ENCODE measurements at regions not wholly inside any gene's neighbourhood (a gene's known extent, or its start where the extent isn't known, plus 50 kb on each side); places are given as distances from the start of the nearest gene placed in this dataset.
"Not testable (repeated sequence)": the region's sequence is repeated elsewhere in the genome, so short reads cannot be mapped to it uniquely, and the experiment has no call there.

- H3K27ac ChIP-seq (ENCODE audit: low read depth, low read length); H3K4me3 ChIP-seq (ENCODE audit: low read depth, low read length); H3K27me3 ChIP-seq (ENCODE audit: control insufficient read depth, insufficient read depth, low read length); H3K4me1 ChIP-seq (ENCODE audit: control insufficient read depth, insufficient read depth, low read length); H3K9ac ChIP-seq (ENCODE audit: low read depth, low read length): not testable (repeated sequence)
- peaks cover 32% of the 10 kb centered on the region for H3K36me3 ChIP-seq (ENCODE audit: control insufficient read depth, insufficient read depth, low read length)
- peaks cover 25% of the 10 kb centered on the region for H3K9me3 ChIP-seq (ENCODE audit: control insufficient read depth, insufficient read depth, low read length)
These were observed 670.2 kb downstream of the XIRP2 start for GRCh38 chr2:167558272-167558991.

DNA sequence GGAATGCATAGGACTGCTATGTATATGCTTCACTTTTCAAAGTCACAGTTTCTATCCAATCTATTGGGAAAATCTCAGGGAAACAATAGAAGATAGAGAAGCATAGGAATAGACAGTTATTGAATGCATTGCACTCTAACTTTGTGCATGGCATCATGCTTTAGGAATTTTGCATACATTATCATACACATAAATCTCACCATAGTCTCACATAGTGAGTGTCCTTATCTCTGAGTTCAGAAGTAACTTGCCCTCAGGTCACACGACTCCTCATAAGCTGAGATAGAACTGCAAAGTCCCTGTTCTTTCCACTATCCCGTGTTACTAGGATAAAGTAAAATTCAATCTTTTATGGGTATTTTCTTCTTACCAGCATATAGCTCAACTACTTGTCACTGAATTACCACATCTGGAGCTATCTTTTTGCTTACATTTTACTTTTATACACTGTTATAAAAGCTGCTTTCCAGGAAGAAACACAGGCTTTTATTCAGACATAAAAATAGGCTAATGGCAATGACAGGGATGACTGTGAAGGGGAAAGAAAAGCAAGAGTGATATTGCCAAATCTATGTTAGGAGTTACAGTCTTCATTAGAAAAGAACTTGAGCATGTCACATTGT is 666.9 kb downstream of the XIRP2 start:
- Histone ChIP-seq H3K36me3 (ENCODE audit: control insufficient read depth, insufficient read depth, low read length) (peaks cover 32% of the 10 kb centered on the region), H3K4me3 (ENCODE audit: low read depth, low read length) (no peak overlapping the region), H3K4me1 (ENCODE audit: control insufficient read depth, insufficient read depth, low read length) (0 out of 2 replicates have a peak, but pooled peaks cover 2% of the 10 kb centered on the region), H3K27me3 (ENCODE audit: control insufficient read depth, insufficient read depth, low read length) (no peaks in the 10 kb centered on the region), H3K9me3 (ENCODE audit: control insufficient read depth, insufficient read depth, low read length) (peaks cover 25% of the 10 kb centered on the region), H3K9ac (ENCODE audit: low read depth, low read length) (no peak overlapping the region), H3K27ac (ENCODE audit: low read depth, low read length) (no peak overlapping the region)

DNA sequence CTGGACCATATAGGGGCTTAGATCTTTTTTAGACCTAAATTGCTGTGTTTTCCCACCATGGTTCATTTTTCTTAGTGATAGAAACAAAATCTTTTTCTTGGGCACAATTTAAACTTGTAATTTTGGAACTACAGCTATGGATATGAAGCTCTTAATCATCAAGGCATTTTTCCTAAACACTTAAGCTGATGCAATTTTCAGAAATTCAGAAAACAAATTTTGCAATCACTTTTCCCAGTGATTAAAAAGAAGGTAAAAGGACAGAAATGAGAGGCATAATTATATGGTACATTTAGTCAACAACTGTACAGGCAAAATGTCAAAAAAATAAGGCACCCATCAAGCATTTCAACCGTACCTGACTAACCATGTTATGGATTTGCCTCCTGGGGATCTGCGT is 665.4 kb downstream of the XIRP2 start:
- H3K4me3 ChIP-seq (ENCODE audit: low read depth, low read length), result no peak overlapping the region
- H3K9ac ChIP-seq (ENCODE audit: low read depth, low read length), result no peak overlapping the region
- H3K9me3 ChIP-seq (ENCODE audit: control insufficient read depth, insufficient read depth, low read length), result peaks cover 25% of the 10 kb centered on the region
- H3K4me1 ChIP-seq (ENCODE audit: control insufficient read depth, insufficient read depth, low read length), result peaks cover 6% of the 10 kb centered on the region; the same call in 1 of the 2 replicates
- no peaks in the 10 kb centered on the region for H3K27me3 ChIP-seq (ENCODE audit: control insufficient read depth, insufficient read depth, low read length)
- H3K36me3 ChIP-seq (ENCODE audit: control insufficient read depth, insufficient read depth, low read length), result peaks cover 32% of the 10 kb centered on the region
- H3K27ac ChIP-seq (ENCODE audit: low read depth, low read length), result no peak overlapping the region

DNA sequence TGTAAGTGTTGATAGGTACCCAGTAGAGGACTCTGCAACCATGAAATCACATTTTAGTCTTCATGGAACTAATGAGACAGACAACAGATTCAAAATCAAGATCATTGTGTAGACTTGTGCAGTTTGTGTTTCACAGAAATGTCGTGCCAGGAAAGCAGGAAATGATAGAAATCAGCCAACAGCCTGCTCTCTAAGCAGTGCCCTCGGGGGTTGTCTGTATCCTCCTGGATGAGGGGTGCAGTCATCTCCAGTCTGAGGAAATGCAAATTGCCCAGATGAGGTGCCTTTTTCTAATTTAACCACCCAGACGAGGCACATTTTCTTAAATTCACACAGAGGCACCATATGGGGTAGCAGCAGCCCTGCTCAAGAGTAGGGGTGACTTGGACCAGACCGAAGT is 663.1 kb downstream of the XIRP2 start:
- Histone ChIP-seq H3K27me3 (ENCODE audit: control insufficient read depth, insufficient read depth, low read length) (no peaks in the 10 kb centered on the region), H3K4me1 (ENCODE audit: control insufficient read depth, insufficient read depth, low read length) (peaks cover 6% of the 10 kb centered on the region; the same call in 1 of the 2 replicates), H3K36me3 (ENCODE audit: control insufficient read depth, insufficient read depth, low read length) (peaks cover 14% of the 10 kb centered on the region; the same call in 1 of the 2 replicates), H3K9me3 (ENCODE audit: control insufficient read depth, insufficient read depth, low read length) (peaks cover 3% of the 10 kb centered on the region; the same call in 1 of the 2 replicates), H3K27ac (ENCODE audit: low read depth, low read length) (no peak overlapping the region), H3K9ac (ENCODE audit: low read depth, low read length) (no peak overlapping the region), H3K4me3 (ENCODE audit: low read depth, low read length) (no peak overlapping the region)

GRCh38 chr2:167550448-167550847 is 662.2 kb downstream of the XIRP2 start:
- Histone ChIP-seq H3K27me3 (ENCODE audit: control insufficient read depth, insufficient read depth, low read length) (no peaks in the 10 kb centered on the region), H3K9ac (ENCODE audit: low read depth, low read length) (no peak overlapping the region), H3K27ac (ENCODE audit: low read depth, low read length) (no peak overlapping the region), H3K4me1 (ENCODE audit: control insufficient read depth, insufficient read depth, low read length) (peaks cover 6% of the 10 kb centered on the region; the same call in 1 of the 2 replicates), H3K36me3 (ENCODE audit: control insufficient read depth, insufficient read depth, low read length) (peaks cover 4% of the 10 kb centered on the region; the same call in 1 of the 2 replicates), H3K4me3 (ENCODE audit: low read depth, low read length) (no peak overlapping the region), H3K9me3 (ENCODE audit: control insufficient read depth, insufficient read depth, low read length) (peaks cover 2% of the 10 kb centered on the region; the same call in 1 of the 2 replicates)

DNA sequence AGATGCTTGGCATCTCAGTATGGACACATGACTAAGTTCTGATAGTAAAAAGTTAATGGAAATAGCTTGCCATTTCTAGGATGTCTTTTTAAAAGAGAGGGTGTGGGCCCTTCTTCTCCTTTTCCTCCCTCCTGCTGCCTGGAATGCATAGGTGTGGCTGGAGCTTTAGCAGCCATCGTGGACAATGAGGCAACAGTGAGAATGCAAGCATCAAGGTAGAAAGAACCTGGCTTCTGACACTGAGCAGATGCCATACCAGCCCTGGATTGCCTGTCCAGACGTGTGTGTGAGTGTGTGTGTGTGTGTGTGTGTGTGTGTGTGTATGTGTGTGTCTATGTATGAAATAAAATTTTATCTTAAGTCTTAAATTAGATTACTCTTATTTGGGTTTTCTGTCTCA is 660.1 kb downstream of the XIRP2 start:
- Histone ChIP-seq H3K4me3 (ENCODE audit: low read depth, low read length) (no peak overlapping the region), H3K27ac (ENCODE audit: low read depth, low read length) (no peak overlapping the region), H3K9me3 (ENCODE audit: control insufficient read depth, insufficient read depth, low read length) (no peaks in the 10 kb centered on the region), H3K36me3 (ENCODE audit: control insufficient read depth, insufficient read depth, low read length) (no peaks in the 10 kb centered on the region), H3K9ac (ENCODE audit: low read depth, low read length) (no peak overlapping the region), H3K27me3 (ENCODE audit: control insufficient read depth, insufficient read depth, low read length) (no peaks in the 10 kb centered on the region), H3K4me1 (ENCODE audit: control insufficient read depth, insufficient read depth, low read length) (peaks cover 6% of the 10 kb centered on the region; the same call in 1 of the 2 replicates)

GRCh38 chr2:167544602-167545001 is 656.3 kb downstream of the XIRP2 start:
- H3K36me3 ChIP-seq (ENCODE audit: control insufficient read depth, insufficient read depth, low read length), result no peaks in the 10 kb centered on the region
- no peak overlapping the region for H3K9ac ChIP-seq (ENCODE audit: low read depth, low read length)
- no peaks in the 10 kb centered on the region for H3K9me3 ChIP-seq (ENCODE audit: control insufficient read depth, insufficient read depth, low read length)

GRCh38 chr2:167543721-167544120 is 655.4 kb downstream of the XIRP2 start:
- Histone ChIP-seq H3K4me3 (ENCODE audit: low read depth, low read length) (no peak overlapping the region), H3K9ac (ENCODE audit: low read depth, low read length) (no peak overlapping the region), H3K27ac (ENCODE audit: low read depth, low read length) (no peak overlapping the region), H3K9me3 (ENCODE audit: control insufficient read depth, insufficient read depth, low read length) (no peaks in the 10 kb centered on the region), H3K4me1 (ENCODE audit: control insufficient read depth, insufficient read depth, low read length) (peaks cover 13% of the 10 kb centered on the region; the same call in 1 of the 2 replicates), H3K36me3 (ENCODE audit: control insufficient read depth, insufficient read depth, low read length) (no peaks in the 10 kb centered on the region), H3K27me3 (ENCODE audit: control insufficient read depth, insufficient read depth, low read length) (no peaks in the 10 kb centered on the region)

More at GRCh38 chr2:167544602-167545001, 656.3 kb downstream of the XIRP2 start:
- no peak overlapping the region for H3K27ac ChIP-seq (ENCODE audit: low read depth, low read length)
- no peaks in the 10 kb centered on the region for H3K27me3 ChIP-seq (ENCODE audit: control insufficient read depth, insufficient read depth, low read length)
- H3K4me1 ChIP-seq (ENCODE audit: control insufficient read depth, insufficient read depth, low read length), result peaks cover 13% of the 10 kb centered on the region; the same call in 1 of the 2 replicates
- no peak overlapping the region for H3K4me3 ChIP-seq (ENCODE audit: low read depth, low read length)

DNA sequence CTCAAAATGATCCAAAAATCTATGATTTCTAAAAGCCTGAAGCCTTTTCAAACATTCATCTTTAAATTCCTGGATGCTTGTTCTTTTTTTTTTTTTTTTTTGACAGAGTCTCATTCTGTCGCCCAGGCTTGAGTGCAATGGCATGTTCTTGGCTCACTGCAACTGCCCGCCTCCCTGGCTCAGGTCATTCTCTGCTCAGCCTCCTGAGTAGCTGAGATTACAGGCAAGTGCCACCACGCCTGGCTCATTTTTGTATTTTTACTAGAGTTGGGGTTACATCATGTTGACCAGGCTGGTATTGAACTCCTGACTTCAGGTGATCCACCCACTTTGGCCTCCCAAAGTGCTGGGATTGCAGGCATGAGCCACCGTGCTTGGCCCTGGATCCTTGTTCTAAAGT is 649.5 kb downstream of the XIRP2 start:
- no peaks in the 10 kb centered on the region for H3K9me3 ChIP-seq (ENCODE audit: control insufficient read depth, insufficient read depth, low read length)
- no peak overlapping the region for H3K9ac ChIP-seq (ENCODE audit: low read depth, low read length)
- H3K36me3 ChIP-seq (ENCODE audit: control insufficient read depth, insufficient read depth, low read length), result peaks cover 7% of the 10 kb centered on the region; the same call in 1 of the 2 replicates
- no peak overlapping the region for H3K4me3 ChIP-seq (ENCODE audit: low read depth, low read length)
- no peaks in the 10 kb centered on the region for H3K27me3 ChIP-seq (ENCODE audit: control insufficient read depth, insufficient read depth, low read length)
- H3K27ac ChIP-seq (ENCODE audit: low read depth, low read length), result no peak overlapping the region
- H3K4me1 ChIP-seq (ENCODE audit: control insufficient read depth, insufficient read depth, low read length), result peaks cover 13% of the 10 kb centered on the region; the same call in 1 of the 2 replicates

GRCh38 chr2:167534443-167534842 is 646.2 kb downstream of the XIRP2 start:
- Histone ChIP-seq H3K9ac (ENCODE audit: low read depth, low read length) (no peak overlapping the region), H3K9me3 (ENCODE audit: control insufficient read depth, insufficient read depth, low read length) (no peaks in the 10 kb centered on the region), H3K4me1 (ENCODE audit: control insufficient read depth, insufficient read depth, low read length) (no peaks in the 10 kb centered on the region; the same call in 1 of the 2 replicates), H3K4me3 (ENCODE audit: low read depth, low read length) (no peak overlapping the region), H3K27ac (ENCODE audit: low read depth, low read length) (no peak overlapping the region), H3K27me3 (ENCODE audit: control insufficient read depth, insufficient read depth, low read length) (no peaks in the 10 kb centered on the region), H3K36me3 (ENCODE audit: control insufficient read depth, insufficient read depth, low read length) (peaks cover 7% of the 10 kb centered on the region; the same call in 1 of the 2 replicates)

- H3K27ac ChIP-seq (ENCODE audit: low read depth, low read length), result no peak overlapping the region
These were observed 636.5 kb downstream of the XIRP2 start for GRCh38 chr2:167524786-167525185.

More at GRCh38 chr2:167524786-167525185, 636.5 kb downstream of the XIRP2 start:
- peaks cover 17% of the 10 kb centered on the region for H3K4me1 ChIP-seq (ENCODE audit: control insufficient read depth, insufficient read depth, low read length)
- H3K9ac ChIP-seq (ENCODE audit: low read depth, low read length), result no peak overlapping the region
- H3K4me3 ChIP-seq (ENCODE audit: low read depth, low read length), result no peak overlapping the region
- no peaks in the 10 kb centered on the region for H3K27me3 ChIP-seq (ENCODE audit: control insufficient read depth, insufficient read depth, low read length)
- no peaks in the 10 kb centered on the region for H3K36me3 ChIP-seq (ENCODE audit: control insufficient read depth, insufficient read depth, low read length)
- no peaks in the 10 kb centered on the region for H3K9me3 ChIP-seq (ENCODE audit: control insufficient read depth, insufficient read depth, low read length)

Data from HUES48 (cell line).